ENCODE measurements at regions not wholly inside any gene's neighbourhood (a gene's known extent, or its start where the extent isn't known, plus 50 kb on each side); places are given as distances from the start of the nearest gene placed in this dataset.

DNA sequence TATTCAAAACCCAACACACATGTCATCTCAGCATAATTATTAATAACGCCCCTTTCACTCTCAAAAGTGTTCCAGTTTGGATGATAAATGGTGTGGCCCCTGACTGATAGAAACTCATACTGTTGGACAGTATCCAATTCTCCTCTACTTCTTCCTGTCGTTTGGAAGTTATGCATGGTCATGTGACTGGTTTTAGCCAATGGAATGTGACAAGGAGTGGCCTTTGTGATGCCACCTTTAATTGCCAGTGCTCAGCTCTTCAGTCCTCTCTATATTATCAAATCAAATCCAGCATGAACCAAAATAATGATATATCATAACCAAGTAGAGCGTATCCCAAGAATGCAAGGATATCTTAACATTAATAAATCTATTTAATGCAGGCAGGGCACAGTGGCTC, 117.8 kb upstream of the SPIN1 start:
- TF ChIP-seq, protein P1, sequence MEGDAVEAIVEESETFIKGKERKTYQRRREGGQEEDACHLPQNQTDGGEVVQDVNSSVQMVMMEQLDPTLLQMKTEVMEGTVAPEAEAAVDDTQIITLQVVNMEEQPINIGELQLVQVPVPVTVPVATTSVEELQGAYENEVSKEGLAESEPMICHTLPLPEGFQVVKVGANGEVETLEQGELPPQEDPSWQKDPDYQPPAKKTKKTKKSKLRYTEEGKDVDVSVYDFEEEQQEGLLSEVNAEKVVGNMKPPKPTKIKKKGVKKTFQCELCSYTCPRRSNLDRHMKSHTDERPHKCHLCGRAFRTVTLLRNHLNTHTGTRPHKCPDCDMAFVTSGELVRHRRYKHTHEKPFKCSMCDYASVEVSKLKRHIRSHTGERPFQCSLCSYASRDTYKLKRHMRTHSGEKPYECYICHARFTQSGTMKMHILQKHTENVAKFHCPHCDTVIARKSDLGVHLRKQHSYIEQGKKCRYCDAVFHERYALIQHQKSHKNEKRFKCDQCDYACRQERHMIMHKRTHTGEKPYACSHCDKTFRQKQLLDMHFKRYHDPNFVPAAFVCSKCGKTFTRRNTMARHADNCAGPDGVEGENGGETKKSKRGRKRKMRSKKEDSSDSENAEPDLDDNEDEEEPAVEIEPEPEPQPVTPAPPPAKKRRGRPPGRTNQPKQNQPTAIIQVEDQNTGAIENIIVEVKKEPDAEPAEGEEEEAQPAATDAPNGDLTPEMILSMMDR (IDR thresholded peaks at IDR 0.05) = no peak
- no peak overlapping the region for H3K4me3 ChIP-seq
- no peak overlapping the region for H3K27ac ChIP-seq
- ATAC-seq = no peak
- no peaks in the 10 kb centered on the region for H3K4me1 ChIP-seq
- H3K36me3 ChIP-seq = no peaks in the 10 kb centered on the region
- DNase-seq = no peak
- no peaks in the 10 kb centered on the region for H3K9me3 ChIP-seq
- intact Hi-C loops (cut with DNase I) = no loop called here
- no peaks in the 10 kb centered on the region for H3K27me3 ChIP-seq

DNA sequence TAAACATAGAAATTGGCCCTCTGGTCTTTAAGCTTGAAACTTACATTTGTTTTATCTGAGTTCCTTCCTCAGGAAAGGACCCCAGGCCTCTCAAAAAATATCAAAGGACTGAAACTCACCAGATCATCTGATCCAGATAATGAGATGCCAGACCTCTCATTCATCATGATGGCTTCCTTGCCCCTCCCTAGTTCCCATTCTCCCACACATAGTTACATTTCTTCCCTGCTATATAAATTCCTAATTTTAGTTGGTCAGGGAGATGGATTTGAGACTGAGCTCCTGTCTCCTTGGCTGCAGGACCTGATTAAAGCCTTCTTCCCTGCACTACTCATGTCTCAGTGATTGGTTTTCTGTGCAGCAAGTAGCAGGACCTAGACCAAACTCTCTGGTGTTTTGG, 119.4 kb upstream of the SPIN1 start:
- Histone ChIP-seq H3K4me3 (no peak overlapping the region), H3K9me3 (no peaks in the 10 kb centered on the region), H3K27ac (no peak overlapping the region), H3K27me3 (no peaks in the 10 kb centered on the region), H3K36me3 (no peaks in the 10 kb centered on the region), H3K4me1 (no peaks in the 10 kb centered on the region)
- no peak for DNase-seq
- TF ChIP-seq, protein P1 (IDR thresholded peaks at IDR 0.05) = no peak
- ATAC-seq = no peak
- intact Hi-C loops (cut with DNase I) = no loop called here

DNA sequence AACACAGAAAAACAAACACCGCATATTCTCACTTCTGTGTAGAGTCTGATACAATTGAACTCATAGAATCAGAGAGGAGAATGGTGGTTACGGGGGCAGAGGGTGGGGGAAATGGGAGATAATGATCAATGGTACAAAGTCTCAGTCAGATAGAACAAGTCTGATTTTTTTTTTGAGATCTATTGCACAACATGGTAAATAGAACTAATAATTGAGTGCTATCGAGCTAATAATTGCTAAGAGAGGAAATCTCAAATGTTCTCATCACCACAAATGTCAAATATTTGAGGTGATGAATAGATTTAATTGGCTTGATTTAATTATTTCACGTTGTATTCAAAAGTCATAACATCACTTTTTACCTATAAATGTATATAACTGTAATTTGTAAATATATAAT, 121.0 kb upstream of the SPIN1 start:
- Histone ChIP-seq H3K36me3 (no peaks in the 10 kb centered on the region), H3K4me3 (no peak overlapping the region), H3K4me1 (no peaks in the 10 kb centered on the region), H3K27me3 (no peaks in the 10 kb centered on the region), H3K27ac (no peak overlapping the region), H3K9me3 (no peaks in the 10 kb centered on the region)
- no peak for ATAC-seq
- DNase-seq = no peak
- intact Hi-C loops (cut with DNase I) = no loop called here
- TF ChIP-seq, protein P1 (IDR thresholded peaks at IDR 0.05) = no peak

DNA sequence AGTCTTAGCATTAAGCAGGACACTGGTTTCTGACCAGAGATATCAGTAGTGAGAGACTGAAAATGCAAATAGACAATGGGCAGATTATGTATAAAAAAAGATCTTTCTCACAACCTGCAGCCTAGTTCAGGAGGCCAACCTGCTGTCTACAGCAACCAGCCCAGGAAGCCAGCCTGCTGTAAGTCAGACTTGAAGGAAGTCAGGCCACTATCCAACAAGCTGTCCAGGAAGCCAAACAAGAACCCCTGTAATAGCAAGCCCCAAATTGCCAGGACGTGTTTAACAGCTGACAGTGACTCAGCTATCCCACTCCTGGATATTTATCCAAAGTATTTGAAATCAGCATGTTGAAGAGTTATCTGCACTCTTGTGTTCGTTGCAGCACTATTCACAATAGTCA, 121.8 kb upstream of the SPIN1 start:
- no peak overlapping the region for H3K4me3 ChIP-seq
- no peaks in the 10 kb centered on the region for H3K27me3 ChIP-seq
- H3K9me3 ChIP-seq = no peaks in the 10 kb centered on the region
- no peaks in the 10 kb centered on the region for H3K36me3 ChIP-seq
- no peaks in the 10 kb centered on the region for H3K4me1 ChIP-seq
- no peak for ATAC-seq
- TF ChIP-seq, protein P1 (IDR thresholded peaks at IDR 0.05) = no peak
- intact Hi-C loops (cut with DNase I) = no loop called here
- no peak overlapping the region for H3K27ac ChIP-seq
- DNase-seq = no peak

DNA sequence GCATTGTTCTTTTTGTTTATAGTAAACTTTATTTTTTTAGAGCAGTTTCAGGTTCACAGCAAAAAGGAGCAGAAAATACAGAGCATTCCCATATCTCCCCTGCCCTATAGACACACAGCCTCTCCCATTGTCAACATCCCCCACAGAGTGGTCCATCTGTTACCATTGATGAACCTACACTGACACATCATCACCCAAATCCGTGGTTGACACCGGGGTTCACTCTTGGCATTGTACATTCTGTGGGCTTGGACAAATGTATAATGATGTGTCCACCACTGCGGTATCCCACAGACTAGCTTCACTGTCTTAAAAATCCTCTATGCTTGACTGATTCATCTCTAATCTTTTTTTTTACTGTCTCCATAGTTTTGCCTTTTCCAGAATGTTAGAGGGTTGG, 120.7 kb upstream of the SPATA31C2 start:
- ATAC-seq = peak; percentile 7
- H3K27me3 ChIP-seq = no peaks in the 10 kb centered on the region
- no peak for DNase-seq
- no peak overlapping the region for H3K4me3 ChIP-seq
- H3K36me3 ChIP-seq = no peaks in the 10 kb centered on the region
- intact Hi-C loops (cut with DNase I) = no loop called here
- peaks cover 4 to 5% of the 10 kb centered on the region in 2 donors for H3K4me1 ChIP-seq
- no peaks in the 10 kb centered on the region for H3K9me3 ChIP-seq
- TF ChIP-seq, protein P1 (IDR thresholded peaks at IDR 0.05) = no peak
- H3K27ac ChIP-seq = peak overlapping the region in 1 of 2 donors; percentile 51
